GM10248 (cell line): ENCODE measurements at regions not wholly inside any gene's neighbourhood (a gene's known extent, or its start where the extent isn't known, plus 50 kb on each side); places are given as distances from the start of the nearest gene placed in this dataset.

ENCODE experiments used
- CTCF ChIA-PET: fragments of 300-600 bp; sonication (Branson Sonifier 250); formaldehyde crosslinking; extraction: SDS; loops from one replicate; lab custom pipeline; 2021; ENCODE audit warnings: antibody characterized with exemption; lab: Yijun Ruan, JAX
- POLR2A ChIA-PET: fragments of 350-650 bp; sonication (Branson Sonifier 250); formaldehyde crosslinking; extraction: SDS; loops from one replicate; lab custom pipeline; 2020; ENCODE audit warnings: antibody characterized with exemption; lab: Yijun Ruan, JAX
- DNase-seq: peaks from one replicate; pipeline ENCODE4 v3.0.0; 2012; ENCODE audit errors: extremely low spot score
- TF ChIP-seq, protein P1 (sequence below): IDR thresholded peaks from 2 replicates; pipeline ENCODE4 v1.5.1; 2012; ENCODE audit warnings: mild to moderate bottlenecking, low read depth; ENCODE audit errors: extremely low read depth, missing control alignments, control extremely low read depth

DNA sequence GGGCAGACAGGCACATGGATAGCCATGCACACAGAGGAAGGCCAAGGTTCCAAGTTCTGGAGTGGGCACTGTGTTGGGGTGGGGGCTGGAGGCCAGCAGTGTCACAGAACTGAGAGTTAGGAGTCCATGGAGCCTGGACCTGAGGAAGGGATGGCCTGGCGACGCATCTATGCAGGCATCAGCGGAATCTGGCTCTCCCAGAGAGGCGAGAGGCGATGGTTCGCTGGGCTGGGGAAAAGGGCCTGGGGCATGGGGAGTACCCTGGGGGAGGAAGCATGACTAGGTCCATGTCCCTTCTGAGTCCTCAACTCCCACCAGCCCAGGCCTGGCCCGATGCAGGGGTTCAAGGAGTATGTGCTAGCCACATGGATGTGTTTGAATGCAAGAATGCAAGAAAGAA, 192.8 kb upstream of the LINGO1 start:
- CTCF ChIA-PET: interaction anchor here (1.4 kb wide), 1 partner anchor 8 kb away, joined by 4 read pairs; no protein-coding TSS in a partner anchor
- POLR2A ChIA-PET: no interaction called here
- no peak for DNase-seq
- TF ChIP-seq, protein P1, sequence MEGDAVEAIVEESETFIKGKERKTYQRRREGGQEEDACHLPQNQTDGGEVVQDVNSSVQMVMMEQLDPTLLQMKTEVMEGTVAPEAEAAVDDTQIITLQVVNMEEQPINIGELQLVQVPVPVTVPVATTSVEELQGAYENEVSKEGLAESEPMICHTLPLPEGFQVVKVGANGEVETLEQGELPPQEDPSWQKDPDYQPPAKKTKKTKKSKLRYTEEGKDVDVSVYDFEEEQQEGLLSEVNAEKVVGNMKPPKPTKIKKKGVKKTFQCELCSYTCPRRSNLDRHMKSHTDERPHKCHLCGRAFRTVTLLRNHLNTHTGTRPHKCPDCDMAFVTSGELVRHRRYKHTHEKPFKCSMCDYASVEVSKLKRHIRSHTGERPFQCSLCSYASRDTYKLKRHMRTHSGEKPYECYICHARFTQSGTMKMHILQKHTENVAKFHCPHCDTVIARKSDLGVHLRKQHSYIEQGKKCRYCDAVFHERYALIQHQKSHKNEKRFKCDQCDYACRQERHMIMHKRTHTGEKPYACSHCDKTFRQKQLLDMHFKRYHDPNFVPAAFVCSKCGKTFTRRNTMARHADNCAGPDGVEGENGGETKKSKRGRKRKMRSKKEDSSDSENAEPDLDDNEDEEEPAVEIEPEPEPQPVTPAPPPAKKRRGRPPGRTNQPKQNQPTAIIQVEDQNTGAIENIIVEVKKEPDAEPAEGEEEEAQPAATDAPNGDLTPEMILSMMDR: no peak

DNA sequence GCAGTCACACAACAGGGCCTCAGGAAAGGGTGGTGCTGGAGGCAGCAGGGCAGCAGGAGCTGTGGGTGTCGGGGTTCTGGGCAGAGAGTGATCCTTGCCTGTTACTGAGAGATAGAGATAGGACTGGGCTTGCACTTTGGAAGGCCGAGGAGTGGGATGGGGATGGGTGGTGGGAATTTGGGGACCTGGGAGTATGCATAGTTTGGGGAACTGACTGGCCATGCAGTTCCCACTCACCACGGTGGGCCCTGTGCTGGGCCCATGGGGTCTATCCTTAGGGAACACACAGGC, 192.5 kb upstream of the LINGO1 start:
- DNase-seq: no peak
- TF ChIP-seq, protein P1: no peak
- ChIA-PET CTCF (interaction anchor here (1.6 kb wide), 1 partner anchor 191 kb away, joined by 5 read pairs; no protein-coding TSS in a partner anchor), POLR2A (no interaction called here)

DNA sequence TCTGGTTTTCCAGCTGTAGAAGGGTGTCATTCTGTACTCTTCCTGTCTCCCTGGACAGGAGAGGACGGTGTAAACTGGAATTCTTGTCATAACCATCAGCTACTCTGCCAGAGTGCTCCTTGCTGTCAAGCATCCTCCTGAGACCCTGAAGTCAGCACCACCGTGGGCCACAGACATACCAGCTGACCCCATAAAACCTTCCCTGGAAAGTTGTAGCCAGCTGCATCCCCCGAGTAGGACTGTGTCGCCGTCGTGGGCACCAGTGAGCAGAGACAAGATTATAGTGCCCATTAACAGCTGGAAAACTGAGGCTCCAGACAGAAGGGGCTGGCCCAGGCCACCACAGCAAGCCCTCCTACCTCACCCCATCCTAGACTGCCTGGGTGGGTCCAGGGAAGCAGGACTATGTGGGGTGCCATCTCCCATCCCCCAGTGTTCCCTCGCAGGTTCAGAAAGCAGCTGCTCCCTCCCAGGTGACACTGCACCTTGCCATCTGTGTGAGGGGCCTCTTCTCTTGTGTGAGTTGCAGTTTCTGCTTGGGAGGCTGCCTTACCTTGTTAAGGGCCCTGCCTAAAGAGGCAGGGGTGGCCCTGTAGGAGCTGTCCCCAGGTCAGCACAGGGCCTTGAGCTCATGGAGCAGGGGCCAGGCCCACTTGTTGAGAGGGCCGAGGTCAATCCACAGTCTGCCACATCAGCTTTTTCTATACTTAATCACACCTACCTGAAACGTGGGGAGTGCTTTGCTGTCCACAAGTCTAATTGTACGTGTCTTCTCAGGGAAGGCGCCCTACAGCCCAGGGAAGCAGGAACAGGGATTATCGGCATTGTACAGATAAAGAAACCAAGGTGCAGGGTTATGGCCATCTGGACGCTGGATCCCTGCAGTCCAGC, 191.9 kb upstream of the LINGO1 start:
- ChIA-PET CTCF (interaction anchor here (1.3 to 1.6 kb wide), 2 partner anchors 190 to 192 kb away, joined by 5 read pairs; partner anchors contain the start of gene LINGO1), POLR2A (no interaction called here)
- DNase-seq: no peak
- TF ChIP-seq, protein P1: no peak

DNA sequence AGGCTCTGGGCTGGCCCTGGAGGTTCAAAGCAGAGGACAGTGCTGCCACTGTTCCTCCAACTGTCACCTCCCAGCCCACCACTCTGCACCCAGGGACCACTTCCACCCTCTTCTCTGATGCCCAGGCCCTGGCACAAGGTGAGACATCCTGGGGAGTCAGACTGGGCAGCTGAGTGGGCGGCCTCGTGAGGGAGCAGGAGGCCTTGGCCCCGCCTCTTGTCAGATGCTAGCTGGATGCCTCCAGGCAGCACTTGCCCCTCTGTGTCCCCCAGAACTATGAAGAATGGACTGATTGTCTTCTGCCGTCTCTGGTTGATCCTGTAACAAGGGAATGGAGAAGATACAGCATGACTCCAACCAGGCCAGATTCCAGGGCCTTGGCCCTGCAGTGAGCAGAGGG, 191.0 kb upstream of the LINGO1 start:
- TF ChIP-seq, protein P1: no peak
- ChIA-PET CTCF (interaction anchor here (1.3 to 1.6 kb wide), 2 partner anchors 189 to 191 kb away, joined by 5 read pairs; partner anchors contain the start of gene LINGO1), POLR2A (no interaction called here)
- DNase-seq: no peak

DNA sequence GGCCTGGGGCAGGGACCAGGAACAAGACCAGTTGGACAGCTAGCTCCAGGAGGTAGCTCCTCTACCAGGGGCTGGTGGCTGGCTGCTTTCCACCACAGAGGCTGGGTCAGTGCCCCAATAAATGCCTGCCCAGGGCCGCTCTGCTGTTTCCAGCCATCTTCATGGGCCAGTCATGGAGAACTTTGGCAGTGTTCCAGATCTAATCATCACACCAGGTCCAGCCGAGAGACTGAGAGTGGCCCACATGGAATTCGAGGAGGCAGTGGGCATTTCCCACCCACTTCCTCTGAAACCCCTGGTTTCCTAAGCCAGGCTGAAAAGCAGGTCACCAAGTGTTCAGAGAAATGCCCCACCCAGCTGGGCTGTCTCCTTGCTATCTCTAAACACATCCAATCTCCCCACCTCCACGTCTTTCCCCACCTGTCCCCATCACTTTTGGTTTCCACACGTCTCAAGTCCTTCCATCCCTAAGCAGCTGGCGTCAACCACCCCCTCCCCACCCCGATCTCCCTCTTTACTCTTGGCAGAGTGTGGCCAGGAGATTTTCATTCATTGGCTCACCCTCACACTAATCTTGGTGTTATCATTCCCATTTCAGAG, 190.0 kb upstream of the LINGO1 start:
- TF ChIP-seq, protein P1: no peak
- ChIA-PET CTCF (interaction anchor here (1.8 to 3.4 kb wide), 2 partner anchors 15 to 188 kb away, joined by 4 to 56 read pairs; partner anchors contain the start of gene LINGO1), POLR2A (no interaction called here)

DNA sequence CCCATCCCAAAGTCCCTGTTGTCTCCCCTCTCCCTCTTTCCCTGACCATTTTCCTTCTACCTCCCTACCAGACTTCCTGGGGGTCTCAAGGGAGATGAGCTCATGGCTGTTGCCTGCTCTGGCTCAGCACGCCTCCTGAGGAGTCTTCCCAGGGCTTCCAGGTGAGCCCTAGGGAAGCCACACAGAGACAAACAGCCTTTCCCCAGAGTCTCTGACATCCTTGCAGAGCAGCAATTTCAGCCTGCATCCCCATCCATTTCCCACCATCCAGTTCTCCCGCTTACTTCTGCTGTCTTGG, 189.2 kb upstream of the LINGO1 start:
- no peak for DNase-seq
- POLR2A ChIA-PET: no interaction called here
- CTCF ChIA-PET: interaction anchor here (0.6 to 3.4 kb wide), 16 partner anchors 9 to 278 kb away, joined by 3 to 56 read pairs (median 4); partner anchors contain the start of gene LINGO1
- TF ChIP-seq, protein P1: no peak

More for the DNA sequence above, 190.0 kb upstream of the LINGO1 start:
- no peak for DNase-seq
